HG02938 (cell line): ENCODE measurements at regions not wholly inside any gene's neighbourhood (a gene's known extent, or its start where the extent isn't known, plus 50 kb on each side); places are given as distances from the start of the nearest gene placed in this dataset.

ENCODE experiments used
- ATAC-seq: cut with Tn5 transposase; IDR thresholded peaks from one replicate; pipeline ENCODE4 v1.9.1; 2021; ENCODE audit warnings: mild to moderate bottlenecking, moderate library complexity; ENCODE audit not compliant: unreplicated experiment

DNA sequence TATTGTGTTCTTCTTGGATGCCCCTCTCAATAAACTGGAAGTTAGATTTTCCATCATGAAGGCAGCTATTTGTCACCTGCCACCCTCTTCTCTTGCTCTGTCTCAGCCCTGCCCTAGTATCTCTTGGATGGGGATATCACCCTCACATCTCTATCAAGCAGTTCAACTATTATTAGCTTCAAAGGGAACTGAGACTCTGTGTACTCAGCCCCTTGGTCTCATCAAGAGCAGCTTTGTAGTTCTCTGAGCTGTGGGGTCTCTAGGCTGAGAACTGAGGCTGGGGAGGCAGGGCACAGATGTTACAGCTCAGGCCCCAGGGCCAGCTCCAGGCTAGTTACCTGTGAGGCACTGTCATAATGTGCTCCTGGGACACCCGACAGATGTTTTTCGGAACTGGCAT lies 130.3 kb downstream of the DAD1 start:
- ATAC-seq: no peak

DNA sequence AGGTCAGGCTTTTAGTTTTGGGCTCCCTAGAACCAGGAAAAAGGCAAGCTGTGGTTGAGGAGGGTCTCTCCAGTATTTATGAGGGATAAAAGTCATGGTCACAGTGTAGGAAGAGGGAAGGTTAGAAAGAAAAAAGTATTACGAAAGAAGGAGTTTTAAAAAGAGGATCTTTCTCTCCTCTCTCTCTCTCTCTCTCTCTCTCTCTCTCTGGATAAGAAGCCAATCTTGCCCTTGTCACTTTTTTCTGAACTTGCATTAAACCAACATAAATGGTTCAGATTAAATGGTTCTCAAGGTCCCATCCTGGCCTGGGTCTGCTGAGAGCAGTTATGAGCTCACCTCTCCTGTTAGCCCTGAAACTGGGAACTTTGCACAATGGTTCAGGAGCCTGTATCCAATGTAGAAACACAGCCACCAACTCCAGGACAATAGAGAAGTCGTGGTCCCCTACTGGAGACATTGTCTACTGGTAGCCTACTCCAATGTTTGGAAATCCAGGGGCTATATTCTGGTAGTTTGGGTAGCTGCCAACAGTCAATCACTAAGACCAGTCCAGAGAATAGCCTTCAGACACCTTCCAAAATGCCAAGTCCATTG lies 131.9 kb downstream of the DAD1 start:
- ATAC-seq: no peak

DNA sequence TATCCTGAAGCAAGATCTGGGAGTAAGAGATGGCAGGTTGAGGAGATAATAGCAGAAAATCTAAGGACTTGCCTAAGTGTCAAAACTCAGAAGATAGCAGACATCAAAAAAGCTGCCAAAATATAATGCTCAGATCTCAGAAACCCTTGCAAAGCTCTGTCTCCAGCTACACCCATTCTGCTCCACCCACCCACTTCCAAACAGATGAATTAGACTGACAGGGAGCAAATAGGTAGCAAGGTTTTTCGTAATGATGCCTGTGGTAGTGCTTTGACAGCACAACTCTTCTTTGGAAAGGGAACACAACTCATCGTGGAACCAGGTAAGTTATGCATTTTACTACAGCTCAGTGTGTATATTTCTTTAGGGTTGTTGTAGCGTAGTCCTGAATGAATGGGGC lies 132.6 kb downstream of the DAD1 start:
- ATAC-seq: no peak

DNA sequence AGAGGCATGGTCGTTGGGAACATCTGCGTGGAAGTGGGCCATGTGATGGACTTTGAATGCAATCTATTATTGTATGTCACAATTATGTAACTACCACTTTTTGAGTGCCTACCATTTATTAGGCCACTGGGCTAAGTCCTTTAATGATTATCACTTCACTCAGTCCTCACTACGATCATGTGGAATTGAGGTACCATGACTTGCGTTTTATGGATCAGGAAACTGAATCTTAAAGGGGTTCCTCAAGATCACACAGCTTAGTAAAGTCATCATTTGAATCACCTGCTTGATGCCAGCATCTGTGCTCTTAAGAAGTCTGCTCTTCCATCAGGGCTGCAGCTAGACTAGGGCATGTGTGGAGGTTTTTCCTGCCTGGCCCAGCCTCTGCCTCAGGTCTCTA lies 136.7 kb downstream of the DAD1 start:
- ATAC-seq: no peak

DNA sequence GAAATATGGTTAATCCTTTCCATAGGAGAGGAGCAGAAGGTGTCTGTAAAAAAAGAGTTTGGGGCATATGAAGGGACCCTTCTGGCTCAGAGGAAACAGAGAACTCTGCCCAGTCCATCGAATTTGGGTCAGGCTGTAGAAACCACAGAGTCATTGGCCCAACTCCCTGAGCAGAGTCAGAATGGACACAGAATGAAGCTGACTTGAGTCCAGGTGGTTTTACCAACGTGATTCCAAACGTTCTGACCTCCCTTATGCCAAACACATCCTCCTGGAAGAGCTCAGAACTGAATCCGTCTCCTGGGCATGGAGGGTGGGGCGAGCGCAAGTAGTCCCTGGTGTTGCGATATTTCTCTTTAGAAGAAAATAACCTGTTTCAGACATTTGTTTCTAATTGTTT lies 138.8 kb downstream of the DAD1 start:
- ATAC-seq: no peak

DNA sequence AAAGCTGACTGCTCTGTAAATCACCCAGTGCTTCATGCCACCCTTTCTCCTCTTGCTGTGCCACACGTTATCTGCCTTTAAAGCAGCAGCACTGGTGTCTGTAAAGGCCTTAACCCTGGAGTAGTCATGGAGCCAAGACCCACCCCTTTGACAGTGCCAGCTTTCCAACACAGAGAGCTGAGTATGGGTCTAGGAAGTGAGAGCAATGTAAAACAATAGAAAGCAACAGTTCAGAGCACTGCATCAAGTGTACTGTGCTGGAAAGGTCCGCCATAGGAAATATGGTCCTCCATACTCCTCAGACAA lies 139.5 kb downstream of the DAD1 start:
- no peak for ATAC-seq

DNA sequence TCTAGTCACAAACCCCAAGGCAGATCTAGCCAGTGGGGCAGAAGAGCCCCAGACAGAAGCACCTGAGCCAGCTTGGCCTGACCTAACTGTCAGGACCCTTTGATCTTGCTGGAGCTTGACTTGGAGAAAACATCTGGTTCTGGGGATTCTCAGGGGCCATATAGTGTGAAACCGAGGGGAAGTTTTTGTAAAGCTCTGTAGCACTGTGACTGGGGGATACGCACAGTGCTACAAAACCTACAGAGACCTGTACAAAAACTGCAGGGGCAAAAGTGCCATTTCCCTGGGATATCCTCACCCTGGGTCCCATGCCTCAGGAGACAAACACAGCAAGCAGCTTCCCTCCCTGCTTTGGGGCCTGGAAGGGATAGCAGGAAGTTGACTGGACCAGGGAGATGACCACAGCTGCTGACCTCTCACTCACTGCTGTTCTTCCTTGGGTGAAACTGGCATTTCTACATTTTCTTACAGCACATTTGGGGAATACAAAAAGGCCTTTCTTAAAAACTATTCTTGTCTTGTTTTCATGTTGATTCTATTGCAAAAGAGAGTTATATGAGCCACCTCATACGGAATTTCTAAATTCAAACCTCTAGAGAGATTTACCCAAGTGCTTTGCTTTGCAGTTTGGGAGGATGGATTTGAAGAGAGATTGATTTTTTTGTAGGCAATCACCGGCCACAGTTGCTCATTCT lies 140.0 kb downstream of the DAD1 start:
- peak; percentile 38 for ATAC-seq

DNA sequence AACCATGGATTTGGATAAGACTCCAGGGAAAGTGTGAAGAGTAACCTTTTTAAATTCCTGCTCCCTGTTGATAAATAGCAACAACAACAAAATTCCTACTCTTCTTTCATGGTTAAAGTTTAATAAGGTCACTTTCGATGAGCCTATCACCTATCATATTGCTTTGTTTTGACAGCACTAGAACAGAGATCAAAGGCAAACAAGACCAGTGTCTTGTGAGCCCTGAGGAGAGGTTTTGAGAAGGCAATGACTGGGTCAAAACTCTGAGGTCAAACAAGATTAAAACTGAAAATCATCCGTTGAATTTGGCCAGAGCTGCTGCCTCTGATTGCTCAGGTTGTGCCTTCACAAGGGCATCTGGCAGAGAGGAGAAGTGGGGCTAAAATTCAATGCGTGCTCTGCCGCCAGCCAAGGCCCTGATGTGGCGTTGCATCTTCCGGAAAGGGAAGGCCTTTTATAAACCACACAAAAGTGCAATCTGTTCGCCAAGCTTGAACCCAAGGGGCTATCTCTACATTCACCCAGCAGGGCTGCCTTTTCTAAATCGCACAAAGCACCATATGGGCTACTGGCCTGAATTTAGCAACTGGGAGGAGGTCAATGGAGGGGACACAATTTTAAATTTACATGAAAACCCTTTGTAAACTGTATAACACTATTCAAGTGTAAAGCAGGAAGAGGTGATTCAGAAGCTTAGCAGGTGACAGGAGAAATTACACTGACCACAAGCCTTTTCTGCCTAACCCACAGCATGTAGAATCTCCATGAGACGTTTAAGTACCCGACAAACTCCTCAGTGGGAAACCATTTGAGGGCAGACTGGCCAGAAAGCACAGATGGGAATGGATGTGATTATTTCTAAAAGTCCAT lies 140.8 kb downstream of the DAD1 start:
- peak; percentile 66 for ATAC-seq

DNA sequence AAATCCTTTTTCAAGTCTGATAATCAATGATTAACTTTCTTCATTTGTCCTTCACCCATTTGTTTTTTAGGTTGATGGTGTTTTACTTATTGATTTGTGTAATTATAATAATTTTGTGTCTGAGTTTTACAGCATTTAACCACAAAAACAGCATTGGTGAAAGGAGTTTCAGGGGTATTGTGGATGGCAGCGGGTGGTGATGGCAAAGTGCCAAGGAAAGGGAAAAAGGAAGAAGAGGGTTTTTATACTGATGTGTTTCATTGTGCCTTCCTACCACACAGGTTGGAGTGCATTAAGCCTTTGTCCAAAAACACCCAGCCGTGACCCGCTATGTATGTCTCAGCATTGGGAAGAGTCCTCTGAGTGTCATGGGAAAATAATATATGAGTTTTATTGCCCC lies 150.3 kb downstream of the DAD1 start:
- no peak for ATAC-seq

DNA sequence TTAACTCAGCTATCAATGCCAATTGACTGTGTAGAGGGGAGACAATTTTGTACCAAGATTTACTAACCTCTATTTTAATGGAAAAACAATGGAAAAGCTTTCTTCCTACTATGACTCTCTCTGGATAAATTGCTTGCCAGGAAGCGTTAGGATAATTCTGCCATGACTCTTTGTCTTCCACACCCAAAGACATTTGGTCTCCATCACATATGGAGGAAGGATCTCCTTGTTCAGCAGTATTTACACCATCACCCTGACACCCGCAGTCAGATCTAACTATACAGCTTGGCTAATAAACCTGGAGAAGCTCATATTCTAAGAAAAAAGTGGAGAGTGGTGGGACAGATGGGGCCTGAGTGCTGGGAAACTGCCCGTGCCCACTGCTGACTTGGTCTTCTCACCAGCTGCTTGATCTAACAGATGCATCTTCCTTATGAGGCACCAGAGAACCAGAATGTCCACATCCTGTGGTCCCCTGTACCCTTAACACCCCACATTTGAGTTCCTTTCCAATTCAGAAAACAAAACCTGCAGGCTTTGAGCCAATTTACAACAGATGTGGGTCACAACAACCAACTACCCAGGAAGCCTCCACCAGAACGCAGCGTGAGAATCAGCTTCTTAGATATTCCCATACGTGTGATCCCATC lies 154.0 kb downstream of the DAD1 start:
- ATAC-seq: no peak

DNA sequence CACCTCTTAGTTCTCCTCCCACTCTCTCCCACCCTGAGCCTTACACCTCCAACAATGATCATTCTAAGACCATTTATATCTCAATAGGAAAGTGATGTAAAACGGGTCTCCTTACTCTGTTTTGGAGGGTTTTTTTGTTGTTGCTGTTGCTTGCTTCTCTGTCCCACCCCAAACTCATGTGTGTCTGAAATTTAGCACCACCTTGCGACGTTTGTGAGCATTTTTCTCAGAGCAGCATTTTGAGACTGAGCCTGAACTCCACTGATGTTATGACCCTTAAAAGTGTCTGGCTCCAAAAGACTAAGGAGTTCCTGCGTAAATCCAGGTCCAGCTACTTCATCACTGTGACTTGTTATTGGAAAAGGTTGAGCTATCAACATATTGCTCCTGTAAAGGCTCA lies 155.0 kb downstream of the DAD1 start:
- no peak for ATAC-seq

DNA sequence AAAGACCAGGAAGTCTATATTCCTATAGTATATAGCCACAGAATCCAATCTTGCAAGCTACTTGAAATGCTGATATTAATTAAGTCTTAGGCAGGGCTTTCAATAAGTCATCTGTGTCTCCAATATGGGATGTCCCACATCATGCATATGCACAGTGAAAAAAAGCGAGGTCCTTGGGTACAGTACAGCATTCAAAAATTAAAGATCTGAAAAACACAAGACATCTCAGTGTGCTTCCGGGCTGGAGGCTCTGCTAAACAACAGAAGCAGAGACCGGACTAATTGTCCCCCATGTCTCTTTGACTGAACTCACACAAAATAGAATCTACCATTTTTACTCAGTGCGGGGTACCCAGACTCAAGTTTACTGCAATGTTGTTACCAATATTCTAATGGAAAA lies 156.0 kb downstream of the DAD1 start:
- ATAC-seq: no peak

DNA sequence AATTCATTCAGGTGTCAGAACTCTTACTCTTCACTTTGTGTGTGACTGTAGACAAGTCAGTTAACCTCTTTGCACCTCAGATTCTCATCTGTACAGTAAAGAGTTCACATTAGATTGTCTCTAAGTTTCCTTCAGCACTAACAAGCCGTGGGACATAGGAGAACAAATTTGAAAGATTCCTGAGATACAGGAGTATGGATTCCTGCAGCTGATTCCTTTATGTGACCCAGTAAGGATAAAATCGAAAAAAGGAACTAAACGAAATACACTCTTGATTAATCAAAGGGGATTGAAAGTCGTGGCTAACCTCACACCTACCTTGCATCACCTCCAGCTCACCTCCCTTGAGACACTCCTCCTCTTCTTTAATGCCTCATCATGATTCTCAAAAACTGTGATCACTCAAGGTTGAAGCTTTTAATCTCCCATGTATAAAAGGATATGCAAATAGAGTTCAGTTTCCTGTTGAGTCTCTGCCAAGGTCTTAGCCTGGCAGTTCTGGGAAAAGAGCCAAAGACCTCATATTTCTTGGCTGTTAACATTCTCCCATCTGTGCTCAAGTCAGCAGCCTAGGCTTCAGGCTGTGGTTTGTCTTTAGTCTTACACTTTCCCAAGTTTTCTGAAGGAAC lies 156.6 kb downstream of the DAD1 start:
- no peak for ATAC-seq

DNA sequence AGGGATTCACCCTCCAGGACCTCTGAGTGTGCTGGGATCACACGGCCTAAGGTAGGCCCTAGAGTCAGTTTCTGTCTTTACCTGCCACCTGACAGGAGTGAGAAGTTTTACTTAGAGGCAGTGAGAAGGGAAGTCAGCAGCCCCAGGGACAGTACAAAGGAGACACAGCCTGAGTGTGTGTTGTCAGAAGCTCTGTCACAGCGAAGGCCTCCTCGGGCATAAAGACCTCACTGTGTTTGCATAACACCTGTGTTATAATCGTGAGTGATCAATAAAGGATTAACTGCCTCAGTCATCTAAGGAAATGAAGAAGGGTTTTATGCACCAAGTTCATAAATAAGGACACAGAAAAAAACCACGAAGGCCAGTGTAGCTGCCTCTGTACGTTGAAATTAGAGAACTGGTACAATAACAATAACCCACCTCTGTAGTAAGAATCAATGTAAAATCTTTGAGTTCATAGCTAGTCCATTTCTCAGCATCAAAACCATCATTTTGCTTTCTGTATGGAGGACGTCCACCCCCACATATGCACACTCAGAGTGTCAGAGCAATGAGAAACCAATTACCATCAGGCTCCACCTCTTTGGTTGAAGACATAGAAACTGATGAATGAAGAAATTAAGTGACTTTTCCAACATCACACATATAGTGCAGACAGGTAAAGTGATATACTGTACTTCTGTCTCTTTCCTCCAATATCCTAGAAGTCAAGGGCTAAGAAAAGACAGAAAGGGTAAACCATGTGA lies 159.3 kb downstream of the DAD1 start:
- ATAC-seq: no peak

DNA sequence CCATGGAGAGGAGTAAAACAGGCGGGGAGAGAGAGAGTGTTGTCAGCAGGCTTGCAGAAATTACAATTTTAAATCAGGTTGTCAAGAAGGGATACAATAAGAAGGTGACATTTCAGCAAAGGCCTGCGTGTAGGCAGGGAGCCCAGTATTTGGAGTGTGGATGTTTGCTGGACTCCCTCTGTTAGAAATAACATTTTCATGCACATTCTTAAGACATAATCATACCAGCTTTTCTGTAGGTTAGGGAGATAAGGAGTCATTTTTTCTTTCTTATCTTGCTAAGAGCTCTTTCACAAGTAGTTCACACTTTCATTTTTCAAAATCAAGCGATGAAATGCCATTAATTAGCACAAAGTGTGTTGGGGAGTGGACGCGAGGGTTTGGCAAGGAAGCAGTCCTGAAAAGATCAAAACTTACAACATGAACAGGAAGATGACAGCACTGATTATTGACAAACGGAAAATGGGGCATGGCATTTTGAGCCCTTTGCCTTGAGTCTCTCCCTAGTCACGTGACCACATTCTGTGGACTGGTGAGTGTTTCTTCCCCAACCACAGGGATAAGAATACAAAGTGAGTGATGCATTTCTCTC lies 160.2 kb downstream of the DAD1 start:
- no peak for ATAC-seq

DNA sequence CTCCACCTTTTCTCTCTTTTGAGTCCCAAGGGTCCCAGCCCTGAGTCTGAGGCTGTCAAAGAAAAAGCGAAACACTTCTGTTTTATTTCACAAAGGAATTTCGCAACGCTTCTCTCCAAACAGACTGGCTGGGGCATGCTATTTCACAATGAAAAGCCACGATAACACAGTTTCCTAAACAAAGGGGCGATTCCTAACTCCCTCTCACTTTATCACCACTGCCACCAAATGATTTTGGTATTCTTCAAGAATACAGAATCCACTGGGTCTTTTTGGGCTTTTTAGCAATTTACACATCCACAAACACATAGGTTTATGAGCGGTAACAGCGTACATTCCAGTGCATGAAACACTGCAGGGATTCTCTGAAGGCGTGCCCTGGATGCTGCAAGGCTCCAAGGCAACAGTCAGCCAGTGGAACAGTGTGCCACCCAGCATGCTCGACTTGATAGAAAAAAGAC lies 161.2 kb downstream of the DAD1 start:
- ATAC-seq: no peak

DNA sequence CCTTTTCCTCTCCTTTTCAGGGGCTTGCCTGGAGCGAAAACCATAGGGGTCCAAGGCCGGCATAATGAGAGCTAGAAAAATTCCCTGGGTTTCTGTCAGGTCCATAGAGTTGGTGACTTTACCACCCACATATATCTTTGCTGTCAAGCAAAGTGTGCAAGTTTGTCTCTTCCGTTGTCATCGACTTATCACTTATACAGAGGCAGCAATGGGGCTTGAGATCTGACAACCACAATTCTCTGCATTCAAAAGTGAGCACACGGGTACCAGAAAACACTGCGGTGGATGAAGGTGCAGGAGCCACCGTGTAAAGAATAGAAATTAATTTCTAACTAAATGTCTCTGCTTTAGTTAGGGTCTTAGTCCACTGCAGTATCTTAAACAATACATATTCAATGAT lies 162.3 kb downstream of the DAD1 start:
- ATAC-seq: no peak

DNA sequence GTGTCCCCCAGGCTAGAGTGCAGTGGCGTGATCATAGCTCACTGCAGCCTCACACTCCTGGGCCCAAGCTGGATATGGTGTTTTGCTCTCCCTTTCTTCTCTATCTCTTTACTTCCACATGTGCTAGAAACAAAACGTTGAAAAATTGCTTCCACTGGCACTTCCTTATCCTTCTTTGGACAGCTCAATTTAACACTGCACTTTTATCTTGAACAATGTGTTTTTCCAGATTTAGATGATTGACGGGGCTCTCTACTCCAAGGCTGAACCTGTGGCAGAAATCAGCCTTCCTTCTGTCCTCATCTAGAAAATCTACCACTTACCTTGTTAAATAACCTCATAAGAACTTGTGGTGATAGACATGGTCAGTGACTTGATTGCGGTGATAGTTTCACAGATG lies 165.1 kb downstream of the DAD1 start:
- ATAC-seq: no peak

DNA sequence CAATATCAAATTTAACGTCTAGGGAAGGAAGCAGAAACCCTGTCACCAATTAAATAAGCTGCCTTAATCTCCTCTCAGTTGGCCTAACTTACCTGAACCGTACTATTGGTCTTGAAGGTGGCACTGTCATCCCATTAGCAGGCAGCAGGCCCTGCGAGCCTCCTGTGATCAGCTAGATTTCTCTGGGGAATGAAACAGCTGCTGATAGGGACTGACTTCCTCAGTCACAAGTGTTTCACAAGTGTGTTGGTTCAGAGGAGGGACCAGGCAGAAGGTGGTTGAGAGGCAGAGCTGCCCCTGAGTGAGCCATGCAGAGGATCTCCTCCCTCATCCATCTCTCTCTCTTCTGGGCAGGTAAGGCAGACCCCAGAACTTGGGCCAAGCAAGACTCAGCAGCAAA lies 166.8 kb downstream of the DAD1 start:
- ATAC-seq: no peak

DNA sequence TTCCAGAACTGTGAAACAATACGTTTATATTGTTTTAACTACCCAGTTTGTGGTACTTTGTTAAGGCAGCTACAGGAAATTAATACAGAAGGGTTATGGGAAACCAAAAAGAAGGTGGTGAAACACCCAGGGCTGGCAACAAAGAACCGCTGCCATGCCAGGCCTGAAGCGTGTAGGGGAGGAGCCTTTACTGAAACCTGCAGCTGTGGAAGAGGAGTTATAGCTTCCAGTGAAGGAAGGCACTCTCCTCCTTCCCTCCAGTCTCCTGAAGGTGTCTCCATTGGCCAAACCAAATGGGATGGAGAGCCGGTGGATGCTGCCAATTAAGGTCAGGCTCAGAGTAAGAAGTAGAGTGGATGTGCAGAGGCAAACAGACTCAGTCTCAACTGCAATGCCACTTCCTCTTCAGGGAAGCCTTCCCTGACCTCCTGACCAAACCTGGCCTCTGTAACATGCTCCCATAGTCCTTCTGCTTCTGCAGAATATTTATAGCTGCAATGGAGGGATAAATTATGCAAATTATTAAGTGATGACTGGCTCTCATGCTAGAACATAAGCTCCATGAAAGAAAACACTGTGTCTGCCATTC lies 168.3 kb downstream of the DAD1 start:
- ATAC-seq: no peak
